ENCODE measurements at regions not wholly inside any gene's neighbourhood (a gene's known extent, or its start where the extent isn't known, plus 50 kb on each side); places are given as distances from the start of the nearest gene placed in this dataset.
"Not testable (repeated sequence)": the region's sequence is repeated elsewhere in the genome, so short reads cannot be mapped to it uniquely, and the experiment has no call there.

DNA sequence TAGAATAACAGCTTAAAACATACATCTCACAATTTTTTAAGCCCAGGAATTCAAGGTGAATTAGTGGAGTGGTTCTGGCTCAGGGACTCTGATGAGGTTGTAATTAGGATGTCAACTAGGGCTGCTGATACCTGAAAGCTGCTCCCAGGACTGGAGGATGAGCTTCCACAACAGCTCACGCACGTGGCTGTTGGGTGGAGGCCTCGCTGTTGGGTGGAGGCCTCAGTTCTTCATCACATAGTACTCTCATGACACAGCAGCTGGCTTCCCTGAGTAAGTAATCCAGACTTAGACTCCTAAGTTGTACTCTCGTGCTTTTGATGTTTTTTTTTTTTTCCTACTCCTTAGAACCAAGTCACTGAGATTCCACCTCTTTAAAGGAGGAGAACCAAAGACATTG is 577.1 kb upstream of the PRR20A start:
- no peak for DNase-seq

DNA sequence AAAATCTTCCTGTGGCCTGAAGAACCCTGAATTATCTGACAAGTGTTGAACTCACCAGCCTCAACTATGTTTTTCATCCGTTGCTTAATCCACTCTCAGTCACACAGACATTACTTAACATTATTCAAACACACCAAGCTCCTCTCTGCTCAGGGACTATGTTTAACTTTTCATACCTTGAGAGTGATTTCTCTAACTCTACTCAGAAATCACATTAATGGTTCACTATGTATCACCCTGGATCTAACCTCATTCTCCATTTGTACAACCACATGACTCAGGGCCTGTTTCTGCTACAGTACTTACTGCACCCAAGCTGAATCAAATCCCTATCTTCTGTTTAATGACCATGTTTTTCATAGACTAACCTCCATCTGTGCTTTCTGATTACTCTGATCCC is 553.7 kb upstream of the PRR20A start:
- DNase-seq, result no peak

DNA sequence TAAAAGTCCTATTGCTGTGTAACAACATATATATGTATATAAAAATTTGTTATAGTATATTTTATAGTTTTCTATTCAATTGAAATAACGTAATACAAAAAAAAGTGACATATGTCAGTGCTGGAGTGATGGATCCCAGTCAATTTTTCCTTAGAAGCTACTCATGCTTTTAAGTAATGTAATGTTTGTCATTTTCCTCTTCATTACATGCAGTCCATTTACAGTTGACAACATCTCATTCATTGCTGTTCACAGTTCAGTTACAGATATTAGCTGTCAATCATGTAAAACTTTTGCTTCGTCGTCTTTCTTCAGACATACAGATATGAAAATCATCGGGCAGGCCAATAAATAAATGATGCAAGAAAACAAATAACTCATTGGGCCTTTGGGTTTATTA is 525.1 kb upstream of the PRR20A start:
- no peak for DNase-seq

DNA sequence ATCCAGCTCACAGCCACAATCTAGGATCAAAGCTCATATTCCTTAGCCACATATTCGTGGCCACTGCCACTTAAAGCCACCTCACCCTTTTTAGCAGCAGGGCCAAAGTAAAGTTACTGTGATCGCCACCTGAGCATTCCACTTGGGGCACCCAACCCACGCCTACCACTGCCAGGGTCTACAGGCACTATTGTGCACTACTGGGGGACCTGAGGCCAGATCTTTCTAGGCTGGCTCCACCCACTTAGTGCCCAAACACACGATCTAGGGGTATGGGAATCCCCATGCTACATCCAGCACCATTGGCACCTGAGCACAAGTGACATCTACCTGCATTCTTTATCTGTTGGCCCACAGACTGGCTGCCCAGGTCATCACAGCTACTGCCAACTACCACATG is 517.9 kb upstream of the PRR20A start:
- DNase-seq, result no peak

DNA sequence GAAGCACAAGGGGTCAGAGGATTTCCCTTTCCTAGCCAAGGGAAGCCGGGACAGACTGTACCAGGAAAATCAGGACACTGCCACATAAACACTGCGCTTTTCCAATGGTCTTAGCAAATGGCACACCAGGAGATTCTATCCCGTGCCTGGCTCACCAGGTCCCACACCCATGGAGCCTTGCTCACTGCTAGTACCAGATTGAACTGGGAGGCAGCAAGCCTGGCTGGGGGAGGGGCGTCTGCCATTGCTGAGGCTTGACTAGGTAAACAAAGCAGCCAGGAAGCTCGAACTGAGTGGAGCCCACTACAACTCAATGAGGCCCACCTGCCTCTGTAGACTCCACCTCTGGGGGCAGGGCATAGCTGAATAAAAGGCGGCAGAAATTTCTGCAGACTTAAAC is 511.8 kb upstream of the PRR20A start:
- not testable (repeated sequence) for DNase-seq

DNA sequence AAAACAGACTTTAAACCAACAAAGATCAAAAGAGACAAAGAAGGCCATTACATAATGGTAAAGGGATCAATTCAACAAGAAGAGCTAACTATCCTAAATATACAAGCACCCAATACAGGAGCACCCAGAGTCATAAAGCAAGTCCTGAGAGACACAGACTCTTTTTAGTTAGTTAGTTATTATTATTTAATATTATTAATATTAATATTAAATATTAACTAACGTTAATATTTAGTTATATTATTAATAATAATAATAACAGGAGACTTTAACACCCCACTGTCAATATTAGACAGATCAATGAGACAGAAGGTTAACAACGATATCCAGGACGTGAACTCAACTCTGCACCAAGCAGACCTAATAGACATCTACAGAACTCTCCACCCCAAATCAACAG is 509.7 kb upstream of the PRR20A start:
- not testable (repeated sequence) for DNase-seq

DNA sequence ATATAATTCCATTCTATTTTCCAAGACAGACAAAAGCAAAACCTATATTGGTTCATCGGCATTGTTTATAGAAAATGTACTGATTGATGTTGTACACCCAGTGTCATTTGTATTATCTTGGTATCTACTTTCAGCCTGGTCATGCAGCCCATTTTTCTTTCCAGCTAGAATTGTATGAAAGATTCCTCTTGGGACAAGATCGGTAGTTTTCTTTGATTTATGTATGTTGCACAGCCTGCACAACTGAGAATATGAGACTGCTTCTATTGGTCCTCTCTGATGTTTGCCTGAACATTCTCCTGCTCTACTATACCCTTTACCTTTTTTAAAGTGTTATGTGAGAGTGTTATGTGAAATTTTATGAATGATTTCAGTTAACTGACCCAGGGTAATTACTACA is 487.7 kb upstream of the PRR20A start:
- no peak for DNase-seq

DNA sequence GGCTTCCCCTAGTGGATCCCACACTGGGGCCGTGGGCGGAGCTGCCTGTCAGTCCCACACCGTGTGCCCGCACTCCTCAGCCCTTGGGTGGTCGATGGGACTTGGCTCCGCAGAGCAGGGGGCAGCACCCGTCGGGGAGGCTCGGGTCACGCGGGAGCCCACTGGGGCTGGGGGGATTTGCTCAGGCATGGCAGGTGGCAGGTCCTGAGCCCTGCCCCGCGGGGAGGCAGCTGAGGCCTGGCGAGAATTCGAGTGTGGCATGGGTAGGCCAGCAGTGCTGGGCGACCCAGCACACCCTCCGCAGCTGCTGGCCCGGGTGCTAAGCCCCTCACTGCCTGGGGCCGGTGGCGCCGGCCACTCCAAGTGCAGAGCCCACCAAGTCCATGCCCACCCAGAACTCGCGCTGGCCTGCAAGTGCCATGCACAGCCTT is 481.7 kb upstream of the PRR20A start:
- DNase-seq, result no peak

DNA sequence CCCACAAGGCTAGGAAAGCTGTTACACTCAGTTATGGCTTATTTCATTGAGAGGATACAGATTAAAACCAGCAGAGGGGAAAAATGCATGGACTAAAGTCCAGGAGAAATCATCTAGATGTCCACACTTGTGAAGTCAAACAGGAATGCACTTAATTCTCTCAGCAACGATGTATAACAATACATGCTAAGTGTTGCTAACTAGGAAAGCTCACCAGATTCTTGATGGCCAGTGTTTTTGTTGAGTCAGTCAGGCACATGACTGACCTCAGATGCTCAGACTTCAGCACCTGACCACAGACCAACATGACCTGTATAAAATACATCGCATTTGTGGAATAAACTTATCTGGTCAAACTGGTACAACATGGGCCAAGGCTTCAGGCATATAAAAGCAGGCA is 470.2 kb upstream of the PRR20A start:
- no peak for DNase-seq

DNA sequence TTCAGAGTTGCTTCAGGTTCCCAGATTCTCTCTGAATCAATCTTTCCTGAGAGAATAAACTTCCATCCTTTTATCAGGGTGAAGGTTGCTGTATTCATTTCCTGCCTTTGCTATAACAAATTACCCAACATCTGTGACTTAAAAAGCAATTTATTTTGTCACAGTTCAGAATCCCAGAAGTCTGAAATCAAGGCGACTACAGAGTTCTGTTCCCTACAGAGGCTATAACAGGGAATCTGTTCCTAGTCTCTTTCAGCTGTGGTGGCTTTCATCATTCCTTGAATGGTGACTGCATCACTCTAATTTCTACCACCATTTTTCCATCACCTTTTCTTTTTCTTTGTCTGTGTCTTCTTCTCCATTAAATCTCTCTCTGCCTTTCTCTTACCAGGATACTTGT is 459.3 kb upstream of the PRR20A start:
- DNase-seq, result no peak

DNA sequence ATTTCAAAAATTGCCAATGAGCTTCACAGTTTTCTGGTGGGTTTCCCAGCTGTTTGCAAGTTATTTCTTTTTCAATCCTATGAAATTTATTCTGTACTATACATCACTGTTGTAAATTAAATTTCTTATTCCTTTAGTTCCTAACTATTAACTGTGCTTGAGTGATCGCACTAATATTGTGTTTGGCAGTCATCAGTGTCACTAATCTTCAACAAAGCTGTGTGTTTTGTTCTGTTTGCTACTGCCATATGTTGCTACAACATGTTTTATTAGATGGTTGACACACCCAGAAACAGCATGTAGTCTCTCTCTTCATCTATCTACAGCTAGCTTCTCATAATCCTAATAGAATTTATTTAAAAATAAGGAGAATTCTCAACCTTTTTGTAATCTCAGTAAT is 453.6 kb upstream of the PRR20A start:
- no peak for DNase-seq

DNA sequence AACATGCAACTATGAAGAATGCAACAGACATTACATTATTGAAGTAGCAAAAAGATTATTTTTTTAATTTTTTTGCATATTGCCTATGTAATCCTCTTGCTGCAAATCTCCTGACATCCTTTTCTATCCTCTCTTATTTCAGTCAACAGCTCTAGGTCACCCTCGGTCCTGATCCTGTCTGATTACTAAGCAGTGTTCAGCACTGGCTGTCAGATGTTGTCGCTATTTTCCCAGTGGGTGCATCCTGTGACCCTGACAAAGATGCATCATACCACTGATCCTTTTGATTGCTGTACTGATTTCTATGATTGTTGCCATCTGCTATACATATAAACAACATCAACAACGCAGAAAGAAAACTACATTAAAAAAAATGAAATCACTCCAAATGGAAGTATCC is 443.7 kb upstream of the PRR20A start:
- no peak for DNase-seq

DNA sequence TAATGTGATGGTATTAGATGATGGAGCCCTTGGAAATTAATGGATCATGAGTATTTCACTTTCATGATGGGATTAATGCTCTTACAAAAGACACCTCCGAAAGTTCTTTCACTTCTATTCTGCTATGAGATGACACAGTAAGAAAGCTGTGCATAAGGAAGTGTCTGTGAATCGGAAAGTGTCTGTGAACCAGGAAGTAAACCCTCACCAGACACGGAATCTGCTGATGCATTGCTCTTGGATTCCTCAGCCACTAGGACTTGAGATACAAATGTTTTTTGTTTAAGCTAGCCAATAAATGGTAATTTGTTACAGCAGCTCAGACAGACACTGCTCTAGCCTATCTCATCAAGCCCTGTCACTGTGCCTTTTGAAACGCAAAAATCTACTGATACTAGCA is 440.4 kb upstream of the PRR20A start:
- no peak for DNase-seq

DNA sequence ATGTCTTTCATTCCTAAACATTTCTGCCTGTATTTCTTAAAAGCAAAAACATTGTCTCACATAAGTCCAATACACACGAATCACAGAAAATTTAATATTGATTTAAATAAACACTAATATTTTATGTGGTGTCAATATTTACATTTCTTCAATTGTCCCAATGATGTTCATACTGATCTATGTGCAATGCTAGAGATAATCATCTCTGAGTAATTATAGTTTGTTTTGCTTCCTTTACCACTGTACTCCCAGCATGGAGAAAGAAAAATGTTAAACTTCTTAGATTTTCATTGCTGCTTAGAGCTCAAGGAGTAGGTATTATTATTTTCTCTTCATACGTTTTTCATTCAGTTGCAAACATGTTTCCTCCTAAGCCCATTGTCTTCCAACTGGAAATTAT is 434.2 kb upstream of the PRR20A start:
- DNase-seq, result no peak

DNA sequence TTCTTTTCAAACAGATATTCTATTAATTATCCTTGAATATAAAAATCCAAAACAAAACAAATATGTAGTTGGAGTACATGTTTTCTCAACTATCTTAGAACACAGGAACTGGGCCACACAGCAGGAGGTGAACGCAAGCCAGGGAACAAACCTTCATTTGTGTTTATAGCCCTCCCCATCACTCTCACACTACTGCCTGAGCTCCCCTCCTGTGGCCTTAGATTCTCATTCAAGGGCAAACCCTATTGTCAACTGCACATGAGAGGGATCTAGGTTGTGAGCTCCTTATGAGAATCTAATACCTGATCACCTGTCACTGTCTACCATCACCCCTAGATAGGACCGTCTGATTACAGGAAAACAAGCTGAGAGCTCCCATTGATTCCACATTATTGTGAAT is 427.1 kb upstream of the PRR20A start:
- no peak for DNase-seq

DNA sequence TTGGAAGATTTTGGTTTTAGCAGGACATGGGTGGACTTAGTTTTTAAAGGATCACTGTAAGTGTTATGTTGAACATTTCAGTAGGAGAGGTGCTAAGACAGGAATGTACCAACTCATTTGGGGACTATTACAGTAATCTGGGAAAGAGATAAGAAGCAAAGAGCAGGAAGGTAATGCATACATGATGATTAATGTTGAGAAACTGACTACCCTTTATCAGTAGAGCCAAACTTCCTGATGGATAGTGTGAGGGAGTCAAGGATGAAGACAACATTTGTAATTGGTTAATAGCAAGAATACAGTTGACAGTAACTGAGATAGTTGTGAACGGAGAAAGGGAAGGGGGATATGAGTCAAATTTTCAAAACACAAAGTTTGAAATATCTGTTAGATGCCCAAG is 421.9 kb upstream of the PRR20A start:
- DNase-seq, result no peak

DNA sequence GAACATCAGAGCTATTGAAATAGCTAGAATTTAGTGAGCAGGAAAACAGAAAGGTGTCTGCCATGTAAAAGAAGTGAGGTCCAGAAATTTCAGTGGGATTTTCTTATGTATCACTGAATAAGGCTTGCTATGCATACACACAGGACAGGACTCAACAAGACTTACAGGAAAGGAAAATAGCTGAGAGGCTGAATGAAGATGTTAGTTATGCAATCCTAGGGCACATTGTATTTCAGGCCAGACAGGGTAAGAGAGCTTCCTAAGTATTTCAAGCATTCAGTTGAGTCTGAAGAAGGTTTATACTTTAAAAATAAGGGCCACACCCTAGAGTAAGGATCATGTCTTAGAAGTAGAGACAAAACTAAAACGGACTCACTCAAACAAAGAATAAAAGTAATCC is 419.9 kb upstream of the PRR20A start:
- DNase-seq, result no peak

DNA sequence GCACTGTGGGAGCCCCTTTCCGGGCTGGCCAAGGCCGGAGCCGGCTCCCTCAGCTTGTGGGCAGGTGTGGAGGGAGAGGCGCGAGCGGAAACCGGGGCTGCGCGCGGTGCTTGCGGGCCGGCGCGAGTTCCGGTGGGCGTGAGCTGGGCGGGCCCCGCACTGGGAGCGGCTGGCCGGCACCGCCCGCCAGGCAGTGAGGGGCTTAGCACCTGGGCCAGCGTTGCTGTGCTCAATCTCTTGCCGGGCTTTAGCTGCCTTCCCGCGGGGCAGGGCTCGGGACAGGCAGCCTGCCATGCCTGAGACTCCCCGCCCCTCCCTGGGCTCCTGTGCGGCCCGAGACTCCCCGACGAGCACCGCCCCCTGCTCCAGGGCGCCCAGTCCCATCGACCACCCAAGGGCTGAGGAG is 405.2 kb upstream of the PRR20A start:
- no peak for DNase-seq

DNA sequence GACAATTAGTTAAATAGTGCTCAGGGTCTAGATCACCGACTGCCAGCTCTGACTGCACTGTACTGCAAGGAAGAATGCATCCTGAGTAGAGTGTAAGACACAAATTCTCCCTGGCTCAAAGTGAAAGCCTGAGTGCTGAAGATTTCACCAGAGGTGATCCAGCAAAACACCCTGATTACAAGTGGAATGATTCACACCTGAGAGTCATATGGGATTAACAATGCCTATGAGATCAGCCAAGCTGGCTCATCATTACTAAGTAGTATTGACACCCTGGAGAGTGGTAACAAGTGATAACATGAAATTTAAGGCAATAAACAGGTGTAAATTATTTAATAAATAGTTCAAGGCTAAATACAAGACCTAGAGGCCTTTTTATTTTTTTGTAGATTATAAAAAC is 403.8 kb upstream of the PRR20A start:
- DNase-seq, result no peak

DNA sequence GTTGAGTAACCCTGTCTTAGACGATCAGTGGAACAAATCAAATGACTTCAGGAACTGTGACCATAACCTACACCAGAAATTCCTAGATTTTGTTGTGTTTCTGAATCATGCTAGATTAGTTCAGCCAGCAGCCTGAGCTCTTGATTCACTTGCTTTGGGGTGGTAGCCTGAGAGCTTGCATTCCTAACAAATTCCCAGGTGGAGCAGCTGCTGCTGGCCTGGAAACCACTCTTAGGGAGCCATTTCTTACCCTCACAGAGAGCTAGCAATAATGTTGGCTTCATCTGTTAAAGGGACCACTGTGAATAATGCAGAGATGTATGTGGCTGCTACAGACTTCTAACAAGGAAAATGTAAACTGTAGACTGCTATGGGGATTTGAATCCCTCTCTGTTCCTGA is 388.1 kb upstream of the PRR20A start:
- no peak for DNase-seq

DNA sequence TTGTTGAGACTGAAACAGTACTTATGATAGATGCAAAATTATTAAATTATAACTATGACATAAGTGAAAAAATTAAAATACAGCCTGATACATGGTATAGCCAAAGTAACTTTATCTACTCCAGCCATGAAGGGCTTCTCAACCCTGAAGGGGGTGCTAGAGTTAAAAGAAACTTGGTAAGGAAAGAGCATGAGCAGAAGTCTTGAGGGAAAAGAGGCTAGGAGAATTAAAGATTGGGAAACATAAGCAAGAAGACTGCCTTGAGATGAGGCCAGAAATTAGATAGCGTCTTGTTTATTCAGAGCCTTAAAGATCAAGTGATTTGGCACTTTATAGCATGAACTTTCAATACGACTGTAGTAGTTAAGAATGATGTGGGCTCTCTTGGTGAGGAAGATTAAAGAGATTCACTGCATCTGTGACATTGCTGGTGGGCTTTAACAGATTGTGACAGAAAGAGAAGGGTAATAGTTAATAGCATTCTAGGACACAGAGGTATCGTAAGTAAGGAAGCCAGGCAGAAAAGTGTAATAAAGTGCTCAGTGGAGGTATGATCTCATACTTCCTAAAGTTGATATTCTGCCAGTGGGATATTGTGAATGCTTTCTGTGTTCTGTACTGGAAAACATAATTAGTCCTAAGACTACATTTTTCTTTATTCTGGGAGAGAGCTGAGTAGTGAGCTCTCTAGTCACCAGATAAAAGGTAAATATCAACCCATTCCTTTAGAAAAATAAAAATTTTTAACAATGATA is 385.4 kb upstream of the PRR20A start:
- no peak for DNase-seq

DNA sequence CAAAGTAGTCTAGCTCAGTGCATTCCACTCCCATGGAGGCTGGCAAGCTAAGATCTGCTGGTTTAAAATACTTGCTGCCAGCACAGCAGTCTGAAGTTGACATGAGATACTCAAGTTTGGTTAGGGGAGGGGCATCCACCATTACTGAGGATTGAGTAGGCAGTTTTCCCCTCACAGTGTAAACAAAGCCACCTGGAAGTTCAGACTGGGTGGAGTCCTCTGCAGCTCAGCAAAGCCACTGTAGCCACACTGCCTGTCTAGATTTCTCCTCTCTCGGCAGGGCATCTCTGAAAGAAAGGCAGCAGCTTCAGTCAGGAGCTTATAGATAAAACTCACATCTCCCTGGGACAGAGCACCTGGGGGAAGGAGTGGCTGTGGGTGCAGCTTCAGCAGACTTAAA is 377.4 kb upstream of the PRR20A start:
- DNase-seq, result not testable (repeated sequence)

DNA sequence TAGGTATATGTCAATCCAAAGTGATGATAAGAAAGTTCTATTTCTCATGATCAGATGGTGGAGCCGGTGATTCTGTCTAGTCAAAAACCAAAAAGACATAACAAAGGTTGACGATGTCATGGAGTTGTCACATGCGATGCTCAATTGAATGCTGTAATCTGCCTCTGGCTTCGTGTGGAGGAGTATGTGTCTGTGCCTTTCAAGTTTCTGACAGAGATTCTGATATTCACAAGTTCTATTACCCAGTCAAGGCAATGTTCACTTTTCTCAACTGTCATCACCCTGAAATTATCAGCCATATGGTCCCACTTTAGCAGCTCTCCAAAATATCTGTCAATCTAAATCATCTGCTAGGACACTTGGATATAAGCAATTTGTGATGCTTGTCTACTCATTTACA is 367.6 kb upstream of the PRR20A start:
- DNase-seq, result no peak

DNA sequence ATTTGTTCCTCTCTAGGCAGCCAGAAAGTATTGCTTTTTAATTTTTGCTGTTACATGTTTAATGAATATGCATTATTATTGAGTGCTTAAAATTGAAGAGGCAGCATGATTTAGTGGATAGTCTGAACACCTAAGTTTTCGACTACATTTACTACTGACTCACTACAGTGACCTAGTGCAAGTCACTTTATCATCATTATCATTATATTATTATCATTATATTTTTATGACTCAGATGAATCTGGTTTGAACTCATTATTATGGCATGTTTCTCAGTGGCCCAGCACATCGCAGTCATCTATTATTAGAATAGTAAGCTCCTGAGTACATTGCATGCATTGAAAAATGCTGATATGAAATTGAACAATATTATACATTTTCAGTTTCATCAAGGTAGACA is 351.2 kb upstream of the PRR20A start:
- no peak for DNase-seq

DNA sequence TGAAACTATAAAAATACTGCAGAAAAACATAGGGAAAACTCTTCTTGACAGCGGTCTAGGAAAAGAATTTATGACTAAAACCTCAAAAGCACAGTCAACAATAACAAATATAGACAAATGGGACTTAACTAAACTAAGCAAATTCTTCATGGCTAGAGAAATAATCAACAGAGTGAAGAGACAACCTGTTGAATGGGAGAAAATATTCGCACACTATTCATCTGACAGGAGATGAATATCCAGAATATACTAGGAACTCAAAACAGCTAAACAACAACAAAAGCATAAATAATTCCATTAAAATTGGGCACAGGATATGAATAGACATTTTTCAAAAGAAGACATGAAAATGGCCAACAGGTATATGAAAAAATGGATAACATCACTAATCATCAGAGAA is 303.6 kb upstream of the PRR20A start:
- DNase-seq, result no peak

DNA sequence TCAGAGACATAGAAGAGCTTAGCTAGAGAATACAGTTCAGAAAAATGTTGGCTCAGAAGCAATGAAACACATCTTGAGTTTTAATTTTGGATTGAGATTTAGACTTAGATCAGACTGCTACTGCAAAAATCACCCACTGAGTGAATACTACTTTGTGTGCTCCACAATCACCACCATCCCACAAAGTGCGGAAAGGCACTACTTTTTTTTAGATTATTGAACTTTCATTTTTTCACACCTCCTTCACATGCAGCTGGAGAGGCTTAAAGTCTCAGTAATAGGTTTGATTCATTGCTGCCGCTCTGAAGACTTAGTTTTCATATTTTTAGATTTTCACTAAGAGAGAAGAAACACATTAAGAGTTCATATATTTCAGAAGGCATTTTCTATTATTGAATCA is 289.9 kb upstream of the PRR20A start:
- no peak for DNase-seq
